ENCODE measurements at regions not wholly inside any gene's neighbourhood (a gene's known extent, or its start where the extent isn't known, plus 50 kb on each side); places are given as distances from the start of the nearest gene placed in this dataset.

DNA sequence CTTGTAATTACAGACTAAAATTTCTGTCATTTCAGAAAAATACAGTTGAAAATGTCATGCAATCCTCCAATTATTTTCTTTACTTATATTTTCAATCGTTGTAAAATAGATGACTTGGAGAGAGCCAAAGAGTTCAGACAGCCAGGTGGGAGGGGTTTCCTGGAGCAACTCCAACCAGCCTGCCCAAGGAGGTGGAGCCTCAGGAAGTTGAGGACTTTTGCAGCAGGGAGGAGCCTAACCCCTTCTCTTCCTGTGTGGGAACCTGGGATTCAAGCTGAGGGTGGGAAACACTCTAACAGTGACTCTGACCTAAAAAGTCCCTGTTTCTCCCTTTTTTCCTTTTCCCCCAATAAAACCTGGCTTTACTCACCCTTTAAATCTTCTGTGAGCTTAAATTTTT lies 72.2 kb upstream of the GABRG1 start:
- DNase-seq = no peak

DNA sequence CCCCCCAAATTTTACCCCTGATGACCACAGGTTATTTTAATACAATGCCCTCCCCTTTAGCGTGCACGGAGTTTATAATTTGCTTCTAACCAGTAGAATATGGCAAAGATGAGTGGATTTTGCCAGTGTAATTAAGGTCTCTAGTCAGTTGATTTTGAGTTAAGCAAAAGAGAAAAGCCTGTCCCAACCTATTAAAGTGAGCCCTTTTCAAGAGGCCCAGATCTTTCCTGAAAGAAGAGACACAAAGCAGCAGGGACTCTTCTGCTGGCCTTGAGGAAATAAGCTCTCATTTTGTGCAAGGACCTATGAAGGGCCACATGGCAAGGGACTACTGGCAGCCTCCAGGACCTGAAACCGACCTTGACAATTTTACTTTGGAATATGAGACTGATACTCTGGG lies 61.9 kb upstream of the GABRG1 start:
- peak; percentile 81 for DNase-seq

DNA sequence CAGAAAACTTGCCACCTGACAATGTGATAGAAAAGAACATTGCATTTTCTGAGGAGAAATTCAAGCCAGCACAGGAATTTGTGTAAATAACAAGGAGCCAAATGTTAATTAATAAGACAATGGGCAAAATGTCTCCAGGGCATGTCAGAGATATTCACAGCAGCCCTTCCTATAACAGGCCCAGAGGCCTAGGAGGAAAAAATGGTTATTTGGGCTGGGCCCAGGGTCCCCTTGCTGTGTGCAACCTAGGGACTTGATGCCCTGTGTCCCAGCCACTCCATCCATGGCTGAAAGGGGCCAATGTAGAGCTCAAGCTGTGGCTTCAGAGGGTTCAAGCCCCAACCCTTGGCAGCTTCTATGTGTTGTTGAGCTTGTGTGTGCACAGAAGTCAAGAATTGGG lies 55.5 kb upstream of the GABRG1 start:
- DNase-seq = no peak

All from eye (tissue), 1 donor.